Dermis blood vessel endothelial cell (primary cell): ENCODE measurements at regions not wholly inside any gene's neighbourhood (a gene's known extent, or its start where the extent isn't known, plus 50 kb on each side); places are given as distances from the start of the nearest gene placed in this dataset.

Experiments used
- DNase-seq: peaks from one replicate; pipeline ENCODE4 v3.0.0; 2010

DNA sequence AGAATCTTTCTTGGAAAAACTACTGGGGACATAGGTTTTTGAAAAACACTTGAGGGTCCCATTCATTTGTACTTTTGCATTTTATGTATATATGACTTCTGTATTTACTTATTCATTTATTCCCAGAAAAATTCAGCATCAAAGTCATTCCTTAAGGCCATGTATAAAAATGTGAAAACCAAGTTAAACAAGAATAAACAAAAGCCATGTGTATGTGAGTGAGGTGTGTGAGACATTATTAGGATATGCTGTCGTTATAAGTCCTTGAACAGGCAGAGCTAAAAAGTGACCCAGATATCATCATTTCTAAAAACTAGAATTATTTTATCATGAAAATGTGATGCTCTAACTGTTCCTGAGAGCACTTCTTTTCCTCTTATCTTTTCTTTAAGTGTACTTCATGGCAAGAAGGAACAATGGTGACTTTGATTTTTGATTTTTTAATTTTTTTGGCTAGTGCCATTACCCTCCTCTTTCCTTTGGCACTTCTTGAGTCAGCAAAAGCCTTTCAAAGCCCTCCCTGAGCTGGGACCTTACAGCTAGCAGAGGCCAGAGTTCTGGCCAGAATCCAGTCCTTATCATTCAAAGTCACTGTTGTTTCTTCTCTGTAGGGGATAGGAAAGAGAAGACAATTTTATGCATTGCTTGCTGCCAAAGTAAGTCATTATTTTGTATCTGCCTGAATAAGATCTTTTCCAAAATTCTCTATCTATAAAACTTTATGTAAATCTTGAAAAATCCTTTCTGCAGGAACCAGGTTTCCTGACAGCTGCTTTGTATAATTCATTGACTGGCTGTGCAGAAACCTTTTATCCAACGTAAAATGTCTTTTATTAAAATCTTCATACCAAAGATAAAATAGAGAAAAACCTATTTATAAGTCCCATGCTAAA lies 419.7 kb upstream of the PRICKLE1 start:
- DNase-seq = peak; percentile 1

DNA sequence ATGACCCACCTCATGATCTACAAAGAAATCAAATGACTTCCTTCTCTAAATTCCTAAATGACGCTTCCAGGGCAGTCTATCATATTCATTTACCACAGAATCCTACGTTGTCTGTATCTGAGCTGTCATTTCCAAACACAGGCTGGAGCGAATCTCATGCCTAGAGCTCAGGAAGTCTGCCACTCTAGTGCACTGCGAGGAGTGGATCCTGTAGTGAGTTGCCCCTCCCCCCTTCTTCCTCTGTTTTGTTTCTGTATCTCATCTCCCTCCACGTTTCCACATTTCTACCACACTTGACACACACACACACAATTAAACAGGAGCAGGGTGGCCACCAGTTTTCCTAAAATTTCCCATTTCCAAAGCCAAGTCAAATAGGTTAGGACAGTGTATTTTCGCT lies 415.4 kb upstream of the PRICKLE1 start:
- peak; percentile 10 for DNase-seq

DNA sequence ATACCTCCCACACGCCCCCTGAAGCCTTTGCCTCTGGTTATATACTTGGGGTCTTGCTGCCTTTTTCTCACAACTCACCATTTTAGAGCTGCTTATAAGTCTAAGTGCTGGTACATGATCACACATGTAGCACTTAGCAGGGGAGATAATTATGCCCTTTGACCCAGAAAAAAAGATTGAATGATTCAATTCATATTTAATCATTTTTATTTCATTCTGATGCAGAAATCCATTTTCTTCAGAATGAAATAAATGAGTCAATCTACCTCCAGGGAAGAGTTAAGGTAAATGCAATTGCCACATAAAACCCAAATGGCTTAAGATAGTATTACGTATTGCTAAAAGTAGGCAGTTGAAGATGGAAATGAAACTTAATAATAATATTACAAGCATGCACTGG lies 414.6 kb upstream of the PRICKLE1 start:
- no peak for DNase-seq

DNA sequence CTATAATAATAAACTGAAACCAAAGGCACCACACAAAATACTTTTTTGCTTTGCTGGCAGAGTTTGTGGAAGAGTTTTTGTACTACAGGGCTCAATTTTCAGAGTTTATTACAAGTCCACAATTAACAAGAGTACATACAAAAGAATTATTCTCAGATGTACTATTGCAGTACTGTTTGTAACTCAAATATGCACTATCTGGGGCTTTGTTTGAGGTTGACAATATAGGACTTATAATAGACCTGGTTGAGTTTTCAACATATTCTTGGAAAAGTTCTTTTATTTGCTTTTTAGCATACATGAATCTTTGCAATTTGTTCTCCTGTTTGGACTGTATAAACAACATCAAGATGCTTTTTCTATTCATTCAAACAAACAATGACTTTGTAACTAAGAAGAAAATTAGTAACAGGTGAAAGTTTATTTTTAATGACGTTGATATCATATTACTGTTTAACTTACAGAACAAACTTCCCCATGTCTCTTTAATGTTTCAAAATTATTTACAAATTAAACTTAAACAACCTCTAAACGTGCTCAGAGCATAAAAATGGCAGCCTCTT lies 407.4 kb upstream of the PRICKLE1 start:
- no peak for DNase-seq

DNA sequence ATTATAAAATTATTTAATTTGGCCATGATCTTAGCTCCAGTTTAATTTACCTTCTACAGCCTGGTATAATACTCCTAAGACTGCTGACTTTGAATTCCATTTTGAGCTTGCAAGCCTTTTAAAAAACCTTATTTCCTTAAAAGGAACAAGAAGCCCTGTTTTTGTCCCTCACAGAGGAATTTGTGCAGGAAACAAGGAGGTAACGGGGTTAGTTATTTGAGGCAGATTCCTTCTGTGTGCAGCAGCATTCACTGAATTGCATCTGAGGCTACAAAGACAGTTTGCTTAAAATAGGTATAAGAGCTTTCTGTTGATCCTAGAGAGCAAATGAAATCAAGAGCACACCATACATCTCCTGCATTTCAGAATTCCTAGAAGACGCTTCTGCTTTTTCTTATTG lies 403.3 kb upstream of the PRICKLE1 start:
- DNase-seq = no peak

DNA sequence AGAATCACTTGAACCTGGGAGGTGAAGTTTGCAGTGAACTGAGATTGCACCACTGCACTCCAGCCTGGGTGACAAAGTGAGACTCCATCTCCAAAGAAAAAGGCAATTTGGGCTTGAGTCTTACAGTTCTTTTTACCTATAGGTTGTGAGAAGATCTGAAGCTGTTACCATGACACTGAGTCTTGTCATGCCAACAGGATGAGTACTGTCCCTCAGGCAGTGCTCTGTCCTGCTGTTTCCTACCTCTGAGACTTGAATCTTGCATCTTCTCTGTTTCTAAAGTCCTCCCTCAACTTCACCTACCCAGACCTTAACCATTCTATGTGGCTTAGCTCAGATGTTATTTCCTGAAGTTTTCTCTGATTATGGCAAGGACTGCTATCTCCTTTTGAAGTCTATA lies 400.8 kb upstream of the PRICKLE1 start:
- no peak for DNase-seq

DNA sequence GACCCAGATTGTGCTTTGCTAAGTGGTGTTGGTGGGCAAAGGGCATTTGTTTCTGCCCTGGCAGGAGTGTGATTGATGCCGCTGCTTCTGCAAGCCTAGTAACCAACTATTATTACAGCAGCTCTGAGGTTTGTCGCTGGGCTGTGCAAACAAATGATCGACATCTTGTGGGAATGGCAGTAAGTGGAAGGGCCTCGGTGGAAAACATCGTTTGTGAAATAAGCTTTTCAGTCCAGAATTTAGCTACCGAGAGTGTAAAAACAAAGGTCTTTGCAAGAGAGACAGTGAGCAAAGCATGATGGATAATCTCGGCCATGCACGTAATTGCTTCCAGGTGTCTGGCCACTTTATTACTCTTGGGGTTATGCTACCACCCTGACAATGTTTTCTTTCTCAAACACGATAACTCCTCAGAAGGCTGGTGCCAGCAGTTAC lies 397.7 kb upstream of the PRICKLE1 start:
- no peak for DNase-seq

GRCh38 chr12:42985506-42985905 lies 396.0 kb upstream of the PRICKLE1 start:
- no peak for DNase-seq

DNA sequence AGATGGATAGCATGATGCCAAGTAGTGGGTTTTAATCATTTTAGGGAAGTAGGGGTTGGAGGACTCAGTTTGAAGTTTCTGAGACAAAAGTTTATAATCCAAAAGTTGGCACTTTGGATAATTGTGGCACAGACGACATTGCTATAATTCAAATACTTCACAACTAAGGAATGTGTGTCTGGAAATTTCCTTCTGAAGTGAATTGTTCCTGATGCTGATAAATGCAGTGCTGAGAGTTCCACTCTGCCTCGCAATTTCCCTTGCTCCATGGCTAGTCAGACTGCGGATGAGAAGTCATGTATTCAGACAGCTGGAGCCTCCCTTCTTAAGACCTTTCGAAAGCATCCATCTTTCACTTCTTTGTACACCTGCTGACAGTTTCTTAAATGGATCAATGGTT lies 393.3 kb upstream of the PRICKLE1 start:
- no peak for DNase-seq

DNA sequence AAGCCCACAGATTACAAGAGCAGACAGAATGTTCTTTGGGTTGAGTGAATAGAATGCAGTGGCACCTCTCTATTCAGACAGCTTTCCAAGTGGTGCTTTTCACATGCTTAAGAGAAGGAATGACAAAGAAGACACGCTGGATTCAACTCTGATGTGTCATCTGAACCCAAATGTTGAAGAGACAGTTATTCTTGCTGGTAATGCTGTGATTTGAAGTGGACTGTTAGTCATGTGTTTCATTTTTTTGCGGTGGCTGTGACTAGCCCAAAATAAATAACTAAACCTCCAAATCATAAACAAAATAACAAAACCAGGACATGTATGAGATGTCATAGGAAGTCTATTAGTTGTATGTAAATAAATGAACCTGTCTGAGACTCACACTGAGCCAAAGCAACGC lies 391.8 kb upstream of the PRICKLE1 start:
- DNase-seq = no peak

GRCh38 chr12:42980441-42980840 lies 390.9 kb upstream of the PRICKLE1 start:
- no peak for DNase-seq

DNA sequence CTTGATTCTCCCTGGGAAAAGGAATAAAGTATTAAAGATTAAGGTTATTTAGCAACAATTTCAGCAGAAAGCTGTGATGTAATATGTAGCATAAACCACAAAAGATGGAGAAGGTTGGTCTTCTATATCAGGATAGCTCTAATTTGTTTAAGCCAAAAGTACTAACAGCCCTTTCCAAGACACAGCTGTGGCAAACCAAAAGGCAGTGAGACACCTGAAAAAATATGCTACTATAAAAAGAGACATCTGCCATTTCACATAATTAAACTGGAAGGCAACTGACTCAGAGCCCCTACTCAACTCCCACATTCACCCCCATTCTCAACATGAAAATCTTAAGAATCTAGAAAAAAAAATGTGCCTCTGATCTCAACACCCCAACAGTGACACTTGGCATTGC lies 390.2 kb upstream of the PRICKLE1 start:
- no peak for DNase-seq

- DNase-seq = no peak
Measured at GRCh38 chr12:42978708-42979107, 389.2 kb upstream of the PRICKLE1 start.

DNA sequence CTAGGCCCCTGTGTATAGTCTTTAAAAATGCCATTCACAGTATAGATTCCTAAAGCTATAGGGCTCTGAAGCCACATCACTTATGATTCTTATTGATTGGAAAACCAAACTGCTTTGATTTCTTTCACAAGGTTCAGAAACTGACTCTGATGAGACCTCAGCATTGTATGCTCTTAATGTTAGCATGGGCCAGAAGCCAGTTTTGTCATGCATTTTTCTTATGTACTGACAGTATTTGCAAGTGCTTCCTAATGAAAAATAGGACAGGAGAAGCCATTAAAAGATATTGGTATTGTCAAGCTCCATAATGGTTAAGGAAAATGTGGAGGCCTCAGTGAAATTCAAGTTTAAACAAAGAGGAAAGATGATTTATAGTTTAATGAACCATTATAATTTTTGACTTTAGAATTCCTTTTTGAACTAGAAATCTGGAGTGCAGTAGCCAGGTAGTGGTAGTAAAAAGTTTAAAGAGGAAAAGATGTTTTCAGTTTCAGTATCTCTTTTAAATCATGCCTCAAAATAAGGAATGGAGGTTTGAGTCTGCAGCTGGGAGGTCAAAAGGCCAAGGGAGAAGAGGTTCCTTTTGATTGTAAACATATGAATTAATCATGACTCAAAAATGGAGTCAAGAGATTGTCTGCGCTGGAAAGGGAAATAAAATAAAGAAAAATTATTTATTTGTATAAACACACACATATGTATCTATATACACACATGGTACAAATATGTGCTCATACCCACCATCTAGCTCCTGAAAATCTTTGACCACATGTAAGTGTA lies 388.1 kb upstream of the PRICKLE1 start:
- no peak for DNase-seq

- DNase-seq = no peak
Measured at GRCh38 chr12:42976620-42977019, 387.1 kb upstream of the PRICKLE1 start.

DNA sequence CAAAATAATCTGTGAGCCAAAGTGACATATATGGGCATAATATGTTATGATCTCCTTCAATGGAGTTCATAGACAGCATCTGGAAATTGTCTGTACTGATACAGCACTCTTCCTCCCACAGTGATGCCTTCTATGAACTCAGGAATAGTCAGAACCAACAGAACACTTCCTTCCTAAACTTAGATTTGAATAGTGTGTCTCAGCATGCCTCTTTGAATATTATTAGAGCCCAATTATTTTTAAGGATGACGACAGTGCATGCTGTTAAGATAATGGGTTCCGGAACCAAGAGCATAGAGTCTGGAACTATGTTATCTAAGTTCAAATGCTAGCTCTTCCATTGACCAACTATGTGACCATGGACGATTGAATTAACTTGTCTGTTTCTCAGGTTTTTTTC lies 386.6 kb upstream of the PRICKLE1 start:
- no peak for DNase-seq

DNA sequence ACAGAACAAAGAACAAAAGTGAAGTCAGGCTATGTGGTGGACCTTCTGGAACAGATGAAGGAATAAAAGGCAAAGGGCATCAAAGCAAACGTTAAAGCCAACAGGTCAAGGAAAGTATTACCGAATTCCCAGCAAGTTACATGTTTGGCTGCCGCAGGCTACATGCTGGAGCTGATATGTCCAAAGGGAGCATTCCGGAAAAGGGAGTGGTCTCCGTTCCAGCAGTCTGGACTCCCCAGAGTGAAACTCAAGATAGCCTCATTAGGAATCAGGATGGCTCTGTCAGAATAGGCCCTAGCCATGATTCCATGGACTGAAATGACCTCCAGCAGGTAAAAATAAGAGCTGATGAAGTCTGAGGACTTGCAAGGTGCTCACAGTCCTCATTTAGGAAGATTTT lies 379.8 kb upstream of the PRICKLE1 start:
- peak; percentile 68 for DNase-seq

DNA sequence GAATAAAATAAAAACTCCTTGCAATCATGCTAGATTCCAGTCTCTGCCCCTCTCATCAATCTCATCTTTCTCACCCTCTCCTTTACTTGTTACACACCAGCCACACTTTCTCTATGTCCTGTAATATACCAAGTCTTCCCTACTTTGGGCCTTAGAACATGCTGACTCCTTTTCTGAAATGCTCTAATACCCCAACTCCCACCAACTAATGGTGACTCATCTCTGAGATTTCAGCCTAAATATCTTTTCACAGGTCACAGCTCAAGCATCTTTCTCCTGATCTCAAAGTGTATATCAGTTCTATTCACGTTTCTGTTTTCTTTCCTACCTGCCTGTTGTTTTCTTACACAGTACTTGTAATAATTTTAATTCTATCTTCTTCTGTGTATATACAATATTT lies 378.9 kb upstream of the PRICKLE1 start:
- DNase-seq = no peak

- DNase-seq = no peak
Measured at GRCh38 chr12:42967850-42968249, 378.3 kb upstream of the PRICKLE1 start.

DNA sequence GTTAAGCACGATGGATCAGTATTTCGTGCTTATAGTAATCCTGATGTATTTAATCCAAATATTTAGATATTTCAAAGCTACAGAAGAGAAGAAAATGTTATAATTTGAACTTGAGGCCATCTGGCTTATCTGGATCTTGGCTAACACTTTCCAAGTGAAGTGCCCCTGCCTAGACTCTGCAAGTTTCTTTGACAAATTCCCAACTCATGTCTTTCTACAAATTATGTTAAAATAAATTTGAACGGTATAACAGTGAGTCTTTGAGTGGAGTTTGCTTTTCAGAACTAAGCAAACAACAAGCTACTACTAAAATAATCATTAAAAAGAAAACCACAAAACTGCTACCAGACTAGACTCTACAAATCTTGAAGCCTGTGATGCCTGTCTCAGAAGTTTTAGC lies 374.4 kb upstream of the PRICKLE1 start:
- DNase-seq = no peak

- DNase-seq = no peak
Measured at GRCh38 chr12:42962384-42962783, 372.8 kb upstream of the PRICKLE1 start.

DNA sequence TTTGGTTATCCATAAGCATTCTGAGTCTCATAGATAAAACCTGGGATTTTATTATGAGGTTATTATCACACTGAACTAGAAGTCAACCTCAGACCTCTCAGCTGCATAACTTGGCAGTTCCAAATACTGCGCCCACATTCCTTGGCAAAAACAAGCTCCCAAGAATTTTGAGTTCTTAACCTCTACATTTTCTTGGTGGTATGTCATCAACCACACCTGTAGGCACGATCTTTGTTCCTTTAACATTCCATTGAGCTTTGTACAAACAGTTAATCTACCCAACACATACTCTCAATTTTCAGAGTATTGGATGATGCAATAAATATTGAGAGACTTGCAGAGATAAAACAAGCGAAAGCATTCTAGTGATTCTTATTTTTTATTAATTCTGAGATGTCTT lies 371.8 kb upstream of the PRICKLE1 start:
- peak; percentile 87 for DNase-seq

GRCh38 chr12:42960087-42960527 lies 370.6 kb upstream of the PRICKLE1 start:
- DNase-seq = peak; percentile 59

DNA sequence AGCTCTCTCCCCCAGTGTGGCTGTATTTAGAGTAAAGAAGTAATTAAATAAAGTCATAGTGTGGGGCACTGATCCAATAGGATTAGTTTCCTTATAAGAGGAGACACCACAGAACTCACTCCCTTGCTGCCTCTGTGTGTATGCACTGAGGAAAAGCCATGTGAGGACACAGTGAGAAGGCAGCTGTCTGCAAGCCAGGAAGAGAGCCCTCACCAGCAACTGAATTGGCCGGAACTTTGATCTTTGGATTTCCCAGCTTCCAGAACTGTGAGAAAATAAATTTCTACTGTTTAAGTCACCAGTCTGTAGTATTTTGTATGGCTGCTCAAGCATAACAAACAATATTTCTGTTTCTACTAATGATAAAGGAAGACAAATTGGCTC lies 368.7 kb upstream of the PRICKLE1 start:
- DNase-seq = peak; percentile 41
